Uterus (tissue), 3 donors: ENCODE measurements at regions not wholly inside any gene's neighbourhood (a gene's known extent, or its start where the extent isn't known, plus 50 kb on each side); places are given as distances from the start of the nearest gene placed in this dataset.

ENCODE experiments used
- DNase-seq, 2 donors: peaks; one replicate each; pipeline ENCODE4 v3.0.0-alpha.2; 2019 to 2020
- H3K27ac ChIP-seq, 2 donors: fragments of 200-600 bp; sonication (generic); 1 replicate in 1 of 2; 2 replicates in 1 of 2; pipeline ENCODE4 v1.5.1; 2016 to 2018
- H3K27me3 ChIP-seq, 2 donors: fragments of 200-600 bp; sonication (generic); one replicate each; pipeline ENCODE4 v1.5.1; 2018 to 2019; ENCODE audit warnings: control low read depth in 1 of 2
- H3K36me3 ChIP-seq, 2 donors: fragments of 200-600 bp; sonication (generic); one replicate each; pipeline ENCODE4 v1.5.1; 2019; ENCODE audit warnings: control low read depth in 1 of 2
- H3K4me1 ChIP-seq, 2 donors: fragments of 200-600 bp; sonication (generic); one replicate each; pipeline ENCODE4 v1.5.1; 2018 to 2019; ENCODE audit warnings: control low read depth in 1 of 2
- H3K4me3 ChIP-seq, 2 donors: fragments of 200-600 bp; sonication (generic); 1 replicate in 1 of 2; 2 replicates in 1 of 2; pipeline ENCODE4 v1.5.1; 2018 to 2019; ENCODE audit warnings: mild to moderate bottlenecking in 1 of 2
- H3K9me3 ChIP-seq, 2 donors: fragments of 200-600 bp; sonication (generic); one replicate each; pipeline ENCODE4 v1.5.1; 2019; ENCODE audit warnings: control low read depth in 1 of 2
- CTCF ChIP-seq, 4 experiments: fragments of 200-600 bp in 2 of 4; fragments of 450-650 bp in 2 of 4; sonication (generic) in 2 of 4; IDR thresholded peaks; one replicate each; pipeline ENCODE4 v1.5.1; 2016 to 2019; ENCODE audit warnings: antibody characterized with exemption in 4 of 4, mild to moderate bottlenecking in 2 of 4, moderate library complexity in 1 of 4
- POLR2A ChIP-seq, 2 donors: fragments of 450-650 bp; IDR thresholded peaks; one replicate each; pipeline ENCODE4 v1.6.1; 2016; ENCODE audit warnings: antibody characterized with exemption in 2 of 2, mild to moderate bottlenecking in 1 of 2, moderate library complexity in 1 of 2
- intact Hi-C: fragments of 100-400 bp; cut with DNase I; formaldehyde crosslinking; loops from one replicate; pipeline ENCODE4 v1.15.1; 2023; ENCODE audit warnings: low total_unique reads
- donor health status: DM: yes; HTN: yes; CAD: no.

- Histone ChIP-seq H3K4me3 (no peak overlapping the region), H3K4me1 (no peaks in the 10 kb centered on the region), H3K27ac (no peak overlapping the region), H3K27me3 (no peaks in the 10 kb centered on the region), H3K36me3 (no peaks in the 10 kb centered on the region), H3K9me3 (no peaks in the 10 kb centered on the region)
- TF ChIP-seq CTCF (IDR thresholded peaks at IDR 0.05), result no peak
- no peak for TF ChIP-seq POLR2A (IDR thresholded peaks at IDR 0.05)
- intact Hi-C loops, result no loop called here
- no peak for DNase-seq
These were observed 217.3 kb downstream of the TBC1D2B start for GRCh38 chr15:77860071-77860691.

GRCh38 chr15:77859491-77860060 is 217.9 kb downstream of the TBC1D2B start:
- no peak for DNase-seq
- Histone ChIP-seq H3K9me3 (no peaks in the 10 kb centered on the region), H3K4me3 (no peak overlapping the region), H3K27me3 (no peaks in the 10 kb centered on the region), H3K27ac (no peak overlapping the region), H3K36me3 (no peaks in the 10 kb centered on the region), H3K4me1 (no peaks in the 10 kb centered on the region)
- intact Hi-C loops, result no loop called here
- TF ChIP-seq CTCF (IDR thresholded peaks at IDR 0.05), result no peak
- TF ChIP-seq POLR2A (IDR thresholded peaks at IDR 0.05), result no peak

DNA sequence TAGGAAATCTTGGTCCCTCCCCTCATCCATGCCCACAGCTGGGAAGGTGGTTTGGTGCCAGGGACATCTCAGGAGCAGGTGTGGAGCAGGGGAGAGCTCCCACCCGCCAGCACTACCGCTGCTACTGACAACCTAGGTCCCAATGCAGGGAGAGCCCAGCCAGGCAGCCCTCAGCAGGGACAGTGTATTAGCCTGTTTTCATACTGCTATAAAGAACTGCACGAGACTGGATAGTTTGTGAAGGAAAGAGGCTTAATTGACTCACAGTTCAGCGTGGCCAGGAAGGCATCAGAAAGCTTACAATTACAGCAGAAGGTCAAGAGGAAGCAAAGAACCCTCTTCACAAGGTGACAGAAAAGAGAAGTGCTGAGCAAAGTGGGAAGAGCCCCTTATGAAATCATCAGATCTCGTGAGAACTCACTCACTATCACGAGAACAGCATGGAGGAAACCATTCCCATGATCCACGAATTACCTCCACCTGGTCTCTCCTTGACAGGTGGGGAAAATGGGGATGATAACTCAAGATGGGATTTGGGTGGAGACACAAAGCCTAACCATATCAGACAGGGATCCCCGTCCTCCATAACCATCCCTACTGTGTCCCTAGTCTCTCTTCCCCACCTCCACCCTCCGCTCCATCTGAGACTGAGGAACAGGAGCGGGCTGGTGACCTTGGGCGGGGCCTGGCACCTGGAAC is 218.6 kb downstream of the TBC1D2B start:
- no peaks in the 10 kb centered on the region for H3K4me1 ChIP-seq
- DNase-seq, result no peak
- TF ChIP-seq POLR2A (IDR thresholded peaks at IDR 0.05), result no peak
- TF ChIP-seq CTCF (IDR thresholded peaks at IDR 0.05), result no peak
- H3K27me3 ChIP-seq, result no peaks in the 10 kb centered on the region
- no peaks in the 10 kb centered on the region for H3K9me3 ChIP-seq
- H3K27ac ChIP-seq, result no peak overlapping the region
- intact Hi-C loops, result no loop called here
- no peaks in the 10 kb centered on the region for H3K36me3 ChIP-seq
- no peak overlapping the region for H3K4me3 ChIP-seq

DNA sequence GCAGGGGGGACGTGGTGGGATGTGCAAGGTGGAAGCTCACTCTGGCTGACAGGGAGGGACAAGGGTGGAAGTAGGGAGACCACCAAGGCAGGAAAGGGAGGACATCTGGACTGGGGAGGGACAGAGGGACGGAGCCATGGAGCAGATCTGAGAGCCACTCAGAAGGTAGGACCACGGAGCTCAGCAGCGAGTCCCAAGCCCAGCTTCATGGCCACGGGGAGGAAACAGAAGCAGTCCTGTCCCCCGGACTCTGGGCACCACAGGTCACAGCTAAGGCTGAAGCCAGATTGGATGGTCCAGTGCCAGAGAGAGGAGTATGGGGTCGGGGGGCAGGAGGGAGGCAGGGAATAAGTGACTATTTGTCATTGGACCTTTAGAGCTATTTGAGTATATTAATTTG is 220.1 kb downstream of the TBC1D2B start:
- no peak overlapping the region for H3K27ac ChIP-seq
- H3K27me3 ChIP-seq, result no peaks in the 10 kb centered on the region
- intact Hi-C loops, result no loop called here
- DNase-seq, result no peak
- H3K36me3 ChIP-seq, result no peaks in the 10 kb centered on the region
- TF ChIP-seq POLR2A (IDR thresholded peaks at IDR 0.05) (no peak), CTCF (IDR thresholded peaks at IDR 0.05) (no peak)
- no peaks in the 10 kb centered on the region for H3K4me1 ChIP-seq
- no peak overlapping the region for H3K4me3 ChIP-seq
- no peaks in the 10 kb centered on the region for H3K9me3 ChIP-seq

DNA sequence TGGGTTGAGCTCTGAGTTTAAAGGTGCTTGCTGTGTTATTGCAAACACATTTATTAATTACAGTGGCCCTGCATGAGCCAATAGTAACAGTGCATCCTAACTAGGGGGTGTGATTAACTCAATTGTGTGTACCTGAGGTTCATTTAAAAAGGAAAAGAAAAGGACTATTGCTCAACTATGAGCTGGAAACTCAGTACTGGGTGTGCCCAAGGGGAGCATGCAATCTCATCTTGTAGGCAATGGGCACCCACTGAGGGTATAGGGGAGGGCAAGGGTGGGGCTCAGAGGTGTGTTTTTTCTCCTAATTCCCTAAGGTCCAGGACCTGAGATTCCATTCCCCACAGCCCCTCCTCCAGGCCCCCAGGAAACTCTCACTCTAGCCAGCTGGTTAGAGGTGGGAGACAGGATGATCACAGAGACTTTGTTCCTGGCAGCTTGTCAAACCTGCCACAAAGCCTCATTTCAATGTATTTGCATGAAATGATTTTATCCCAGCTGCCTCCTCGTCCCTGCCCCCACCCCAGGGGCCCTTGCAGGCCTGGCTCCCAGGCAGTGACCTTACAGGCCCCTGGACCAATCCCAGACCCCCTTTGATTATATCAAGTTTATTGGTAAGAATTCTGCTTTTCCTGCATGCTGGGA is 220.7 kb downstream of the TBC1D2B start:
- Histone ChIP-seq H3K36me3 (no peaks in the 10 kb centered on the region), H3K4me1 (no peaks in the 10 kb centered on the region), H3K4me3 (no peak overlapping the region), H3K27ac (no peak overlapping the region), H3K27me3 (no peaks in the 10 kb centered on the region), H3K9me3 (no peaks in the 10 kb centered on the region)
- intact Hi-C loops, result no loop called here
- no peak for DNase-seq
- TF ChIP-seq CTCF (IDR thresholded peaks at IDR 0.05), result no peak
- no peak for TF ChIP-seq POLR2A (IDR thresholded peaks at IDR 0.05)
